HEK293T (cell line): ENCODE measurements at regions not wholly inside any gene's neighbourhood (a gene's known extent, or its start where the extent isn't known, plus 50 kb on each side); places are given as distances from the start of the nearest gene placed in this dataset.

Experiments used
- ARNT ChIP-seq: fragments of 450-650 bp; IDR thresholded peaks from 2 replicates; pipeline ENCODE4 v1.6.1; 2017; ENCODE audit warnings: mild to moderate bottlenecking
- BHLHE40 ChIP-seq: fragments of 450-650 bp; IDR thresholded peaks from 2 replicates; pipeline ENCODE4 v1.6.1; 2016; ENCODE audit warnings: mild to moderate bottlenecking, moderate library complexity, borderline replicate concordance
- CTBP1 ChIP-seq: fragments of 450-650 bp; IDR thresholded peaks from 2 replicates; pipeline ENCODE4 v1.6.1; 2016; ENCODE audit warnings: borderline replicate concordance
- ELF4 ChIP-seq: fragments of 450-650 bp; IDR thresholded peaks from 2 replicates; pipeline ENCODE4 v1.6.1; 2017; ENCODE audit warnings: antibody characterized with exemption
- FOXA1 ChIP-seq: fragments of 450-650 bp; IDR thresholded peaks from 2 replicates; pipeline ENCODE4 v1.6.1; 2016; ENCODE audit warnings: mild to moderate bottlenecking
- FOXK2 ChIP-seq: fragments of 450-650 bp; IDR thresholded peaks from 2 replicates; pipeline ENCODE4 v1.6.1; 2016; ENCODE audit warnings: mild to moderate bottlenecking
- FOXM1 ChIP-seq: fragments of 450-650 bp; IDR thresholded peaks from 2 replicates; pipeline ENCODE4 v1.6.1; 2017; ENCODE audit warnings: mild to moderate bottlenecking, borderline replicate concordance
- LEF1 ChIP-seq: fragments of 450-650 bp; IDR thresholded peaks from 2 replicates; pipeline ENCODE4 v1.6.1; 2017; ENCODE audit warnings: mild to moderate bottlenecking, borderline replicate concordance
- NFRKB ChIP-seq: fragments of 450-650 bp; IDR thresholded peaks from 2 replicates; pipeline ENCODE4 v1.6.1; 2016; ENCODE audit warnings: mild to moderate bottlenecking, moderate library complexity
- SP1 ChIP-seq: fragments of 450-650 bp; IDR thresholded peaks from 2 replicates; pipeline ENCODE4 v1.6.1; 2017
- SUZ12 ChIP-seq: fragments of 450-650 bp; IDR thresholded peaks from 2 replicates; pipeline ENCODE4 v1.6.1; 2016; ENCODE audit warnings: mild to moderate bottlenecking
- TARDBP ChIP-seq: fragments of 450-650 bp; IDR thresholded peaks from 2 replicates; pipeline ENCODE4 v1.6.1; 2016
- TF ChIP-seq, protein P1 (sequence below): fragments of 450-650 bp; IDR thresholded peaks from 2 replicates; pipeline ENCODE4 v1.6.1; 2016

DNA sequence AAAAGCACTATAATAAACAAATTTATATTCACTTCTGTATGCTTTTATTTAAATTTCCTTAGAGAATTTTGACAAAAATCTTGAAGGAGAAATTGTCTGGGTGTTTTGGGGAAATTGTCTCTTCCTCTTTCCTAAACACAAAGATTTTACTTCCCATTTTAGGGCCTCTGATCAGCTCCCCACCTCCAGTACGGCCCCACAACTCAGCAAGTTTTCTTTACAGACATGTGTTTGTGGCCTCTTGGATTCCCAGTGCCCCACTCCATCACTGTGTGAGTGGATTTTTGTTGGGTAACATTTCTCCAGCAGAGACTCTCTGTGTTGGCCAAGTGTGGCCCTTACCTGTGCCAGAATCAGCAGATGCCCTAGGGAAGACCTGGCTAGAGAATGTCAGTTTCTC lies 182.8 kb upstream of the CDC14C start:
- no peak for TF ChIP-seq SUZ12
- TF ChIP-seq BHLHE40 = no peak
- no peak for TF ChIP-seq FOXK2
- no peak for TF ChIP-seq ELF4
- no peak for TF ChIP-seq SP1
- TF ChIP-seq ARNT = no peak
- TF ChIP-seq, protein P1, sequence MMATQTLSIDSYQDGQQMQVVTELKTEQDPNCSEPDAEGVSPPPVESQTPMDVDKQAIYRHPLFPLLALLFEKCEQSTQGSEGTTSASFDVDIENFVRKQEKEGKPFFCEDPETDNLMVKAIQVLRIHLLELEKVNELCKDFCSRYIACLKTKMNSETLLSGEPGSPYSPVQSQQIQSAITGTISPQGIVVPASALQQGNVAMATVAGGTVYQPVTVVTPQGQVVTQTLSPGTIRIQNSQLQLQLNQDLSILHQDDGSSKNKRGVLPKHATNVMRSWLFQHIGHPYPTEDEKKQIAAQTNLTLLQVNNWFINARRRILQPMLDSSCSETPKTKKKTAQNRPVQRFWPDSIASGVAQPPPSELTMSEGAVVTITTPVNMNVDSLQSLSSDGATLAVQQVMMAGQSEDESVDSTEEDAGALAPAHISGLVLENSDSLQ = no peak
- no peak for TF ChIP-seq CTBP1
- TF ChIP-seq TARDBP = no peak
- TF ChIP-seq LEF1 = no peak
- no peak for TF ChIP-seq NFRKB
- no peak for TF ChIP-seq FOXM1
- no peak for TF ChIP-seq FOXA1
